OCI-LY7 (cell line): ENCODE measurements at regions not wholly inside any gene's neighbourhood (a gene's known extent, or its start where the extent isn't known, plus 50 kb on each side); places are given as distances from the start of the nearest gene placed in this dataset.

Experiments used
- BruUV-seq: library from RNA; stranded (reverse); fragments of 400-500 nt; replicated peaks from 2 replicates; lab custom pipeline; 2021; lab: Mats Ljungman, UMichigan
- CTCF ChIA-PET: fragments of 300-600 bp; sonication (Branson Sonifier 250); formaldehyde crosslinking; loops from one replicate; lab custom pipeline; 2022; ENCODE audit warnings: antibody characterized with exemption; ENCODE audit not compliant: unreplicated experiment; lab: Charles Lee
- POLR2A ChIA-PET: fragments of 300-600 bp; sonication (Branson Sonifier 250); formaldehyde crosslinking; loops from one replicate; lab custom pipeline; 2022; ENCODE audit warnings: antibody characterized with exemption; lab: Charles Lee
- DNase-seq: peaks from one replicate; pipeline ENCODE4 v3.0.0-alpha.2; 2015; ENCODE audit warnings: low spot score
- H2AFZ ChIP-seq: fragments of 200-600 bp; sonication (generic), shearing (Covaris generic); 2 replicates; pipeline ENCODE4 v1.6.1; 2014; ENCODE audit warnings: mild to moderate bottlenecking, antibody characterized with exemption, low read length, moderate library complexity
- H3K27ac ChIP-seq: fragments of 200-600 bp; sonication (generic); 2 replicates; pipeline ENCODE4 v1.5.1; 2014; ENCODE audit warnings: mixed run types, low read depth, mild to moderate bottlenecking, moderate library complexity, low read length, inconsistent platforms; ENCODE audit not compliant: poor library complexity, severe bottlenecking
- H3K36me3 ChIP-seq: fragments of 200-600 bp; sonication (generic); 2 replicates; pipeline ENCODE4 v1.6.1; 2014; ENCODE audit warnings: mild to moderate bottlenecking, antibody characterized with exemption, low read length, moderate library complexity, mixed read lengths; ENCODE audit not compliant: insufficient read depth
- H3K4me1 ChIP-seq: fragments of 200-600 bp; sonication (generic); 2 replicates; pipeline ENCODE4 v1.5.1; 2014; ENCODE audit warnings: mild to moderate bottlenecking, low read length; ENCODE audit not compliant: insufficient read depth, poor library complexity, severe bottlenecking
- H3K4me2 ChIP-seq: fragments of 200-600 bp; sonication (generic); 2 replicates; pipeline ENCODE4 v1.6.1; 2014; ENCODE audit warnings: mild to moderate bottlenecking, low read length
- H3K4me3 ChIP-seq: fragments of 200-600 bp; sonication (generic); 2 replicates; pipeline ENCODE4 v1.5.1; 2014; ENCODE audit warnings: mild to moderate bottlenecking, low read depth, low read length; ENCODE audit not compliant: poor library complexity, severe bottlenecking
- H3K79me2 ChIP-seq: fragments of 200-600 bp; sonication (generic); 2 replicates; pipeline ENCODE4 v1.6.1; 2016; ENCODE audit warnings: low read depth, mild to moderate bottlenecking, low read length, moderate library complexity, mixed read lengths; ENCODE audit not compliant: insufficient read depth
- H3K9me2 ChIP-seq: fragments of 200-600 bp; sonication (generic); 2 replicates; pipeline ENCODE4 v1.6.1; 2016; ENCODE audit warnings: mild to moderate bottlenecking, low read length, mixed read lengths; ENCODE audit not compliant: insufficient read depth
- H3K9me3 ChIP-seq: fragments of 200-600 bp; sonication (generic); 2 replicates; pipeline ENCODE4 v1.6.1; 2014; ENCODE audit warnings: mild to moderate bottlenecking, mixed run types, low read length, mixed read lengths
- H4K20me1 ChIP-seq: fragments of 200-600 bp; sonication (generic); 2 replicates; pipeline ENCODE4 v1.6.1; 2014; ENCODE audit warnings: mild to moderate bottlenecking, antibody characterized with exemption, low read length, moderate library complexity, mixed read lengths; ENCODE audit not compliant: insufficient read depth
- CTCF ChIP-seq: fragments of 200-600 bp; sonication (generic); conservative IDR thresholded peaks from 2 replicates; pipeline ENCODE4 v1.5.1; 2014; ENCODE audit warnings: mild to moderate bottlenecking, antibody characterized with exemption, low read length, moderate library complexity, mixed read lengths
- EZH2phosphoT487 ChIP-seq: fragments of 200-600 bp; sonication (generic); IDR thresholded peaks from 2 replicates; pipeline ENCODE4 v1.6.1; 2018; ENCODE audit warnings: low read depth, borderline replicate concordance, mild to moderate bottlenecking, mixed run types, antibody characterized with exemption, low read length, moderate library complexity, mixed read lengths
- intact Hi-C: fragments of 100-400 bp; cut with micrococcal nuclease; formaldehyde crosslinking; loops from one replicate; pipeline ENCODE4 v1.10.0; 2022; ENCODE audit not compliant: unreplicated experiment

GRCh38 chr12:38508246-38508645 is 191.7 kb downstream of the ALG10B start:
- no peaks in the 10 kb centered on the region for H3K79me2 ChIP-seq
- H4K20me1 ChIP-seq: no peaks in the 10 kb centered on the region
- H3K27ac ChIP-seq: no peak overlapping the region
- POLR2A ChIA-PET: no interaction called here
- no peak overlapping the region for H3K4me3 ChIP-seq
- intact Hi-C loops: no loop called here
- H3K9me2 ChIP-seq: no peaks in the 10 kb centered on the region
- DNase-seq: no peak
- CTCF ChIA-PET: no interaction called here
- no TSS peak for BruUV-seq
- no peaks in the 10 kb centered on the region for H3K36me3 ChIP-seq
- no peaks in the 10 kb centered on the region for H3K4me1 ChIP-seq
- no peak overlapping the region for H2AFZ ChIP-seq
- no peak overlapping the region for H3K4me2 ChIP-seq
- no peaks in the 10 kb centered on the region for H3K9me3 ChIP-seq
- TF ChIP-seq EZH2phosphoT487 (no peak), CTCF (no peak)

- no peak overlapping the region for H3K4me3 ChIP-seq
- H3K4me1 ChIP-seq: no peaks in the 10 kb centered on the region
- H3K36me3 ChIP-seq: no peaks in the 10 kb centered on the region
- no peak overlapping the region for H3K4me2 ChIP-seq
- no peaks in the 10 kb centered on the region for H4K20me1 ChIP-seq
- CTCF ChIA-PET: no interaction called here
- no peaks in the 10 kb centered on the region for H3K9me3 ChIP-seq
- no peak overlapping the region for H3K27ac ChIP-seq
- intact Hi-C loops: no loop called here
- no peaks in the 10 kb centered on the region for H3K9me2 ChIP-seq
- POLR2A ChIA-PET: interaction anchor here (0.6 to 0.9 kb wide), 2 partner anchors 10 to 60 kb away, joined by 3 read pairs; no protein-coding TSS in a partner anchor
- no peak for DNase-seq
- no peaks in the 10 kb centered on the region for H3K79me2 ChIP-seq
- TF ChIP-seq EZH2phosphoT487 (no peak), CTCF (no peak)
- no TSS peak for BruUV-seq
- no peak overlapping the region for H2AFZ ChIP-seq
These were observed 199.3 kb downstream of the ALG10B start for GRCh38 chr12:38515912-38516311.

- Histone ChIP-seq H3K4me2 (no peak overlapping the region), H2AFZ (no peak overlapping the region), H3K36me3 (no peaks in the 10 kb centered on the region), H3K79me2 (no peaks in the 10 kb centered on the region), H4K20me1 (no peaks in the 10 kb centered on the region), H3K9me3 (no peaks in the 10 kb centered on the region), H3K4me1 (no peaks in the 10 kb centered on the region), H3K27ac (no peak overlapping the region), H3K9me2 (no peaks in the 10 kb centered on the region), H3K4me3 (no peak overlapping the region)
- CTCF ChIA-PET: no interaction called here
- no peak for DNase-seq
- intact Hi-C loops: no loop called here
- no peak for TF ChIP-seq EZH2phosphoT487
- no peak for TF ChIP-seq CTCF
- POLR2A ChIA-PET: interaction anchor here (0.6 to 0.9 kb wide), 2 partner anchors 10 to 60 kb away, joined by 3 read pairs; no protein-coding TSS in a partner anchor
- no TSS peak for BruUV-seq
These were observed 199.8 kb downstream of the ALG10B start for GRCh38 chr12:38516418-38516817.
